AG08396 (cell line): ENCODE measurements at regions not wholly inside any gene's neighbourhood (a gene's known extent, or its start where the extent isn't known, plus 50 kb on each side); places are given as distances from the start of the nearest gene placed in this dataset.
A peak's percentile ranks its signal among the peaks of the same experiment; 100 is the strongest.
"Not testable (repeated sequence)": the region's sequence is repeated elsewhere in the genome, so short reads cannot be mapped to it uniquely, and the experiment has no call there.

Experiments used
- DNase-seq: peaks from one replicate; pipeline ENCODE4 v3.0.0; 2012; ENCODE audit warnings: low spot score, mixed read lengths

DNA sequence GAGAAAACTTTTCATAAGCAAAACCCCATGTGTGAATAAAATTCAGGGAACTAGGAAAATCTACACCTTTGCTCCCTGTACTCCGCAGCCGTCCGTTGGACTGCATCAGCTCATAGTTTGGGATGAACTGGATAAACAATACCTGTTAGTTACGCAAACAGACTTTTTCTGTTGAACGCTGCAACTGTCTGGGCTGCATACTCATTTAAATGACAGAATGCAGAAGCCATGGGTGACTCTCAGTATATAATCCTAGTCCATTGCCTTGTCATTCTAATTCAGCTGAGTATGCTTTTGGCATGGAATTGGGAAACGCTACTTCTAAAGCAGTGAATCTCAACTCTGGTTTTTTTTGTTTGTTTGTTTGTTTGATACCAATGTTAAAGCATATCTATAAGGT is 151.6 kb downstream of the SLITRK1 start:
- DNase-seq, result no peak

DNA sequence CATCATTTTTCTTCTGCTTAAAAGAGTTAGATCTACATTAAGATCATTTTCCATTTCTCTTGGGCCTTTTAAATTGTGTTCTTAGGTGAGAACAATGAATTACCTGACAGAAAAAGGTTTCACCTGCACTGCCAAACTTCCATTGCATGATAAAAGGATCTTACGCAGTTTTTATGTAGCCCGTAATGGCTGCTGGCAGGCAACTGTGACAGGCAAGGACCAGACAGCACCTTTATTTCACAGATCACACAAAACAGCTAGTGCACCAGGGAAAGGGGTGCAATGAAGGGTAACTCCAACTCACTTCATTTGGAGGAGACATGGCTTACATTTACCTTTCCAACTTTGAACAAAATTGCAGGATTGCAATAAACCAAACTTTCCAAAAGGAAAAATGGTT is 159.8 kb downstream of the SLITRK1 start:
- DNase-seq, result no peak

DNA sequence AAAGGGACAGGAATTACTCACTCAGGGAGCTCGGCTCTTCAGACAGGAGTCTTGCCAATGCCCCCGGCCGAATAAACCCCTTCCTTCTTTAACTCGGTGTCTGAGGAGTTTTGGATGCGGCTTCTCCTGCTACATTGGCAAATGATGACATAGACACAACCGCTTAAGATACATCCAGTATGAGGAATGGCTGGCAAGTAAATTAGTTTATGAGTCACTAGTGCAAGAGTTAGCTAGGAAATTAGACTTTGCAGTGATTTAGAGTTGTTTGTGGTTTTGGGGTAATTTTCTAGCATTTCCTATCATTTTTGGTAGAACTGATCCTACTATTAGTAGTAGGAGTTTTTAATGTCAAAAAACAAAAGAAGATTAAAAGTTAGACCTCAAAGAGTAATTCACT is 166.2 kb downstream of the SLITRK1 start:
- no peak for DNase-seq

DNA sequence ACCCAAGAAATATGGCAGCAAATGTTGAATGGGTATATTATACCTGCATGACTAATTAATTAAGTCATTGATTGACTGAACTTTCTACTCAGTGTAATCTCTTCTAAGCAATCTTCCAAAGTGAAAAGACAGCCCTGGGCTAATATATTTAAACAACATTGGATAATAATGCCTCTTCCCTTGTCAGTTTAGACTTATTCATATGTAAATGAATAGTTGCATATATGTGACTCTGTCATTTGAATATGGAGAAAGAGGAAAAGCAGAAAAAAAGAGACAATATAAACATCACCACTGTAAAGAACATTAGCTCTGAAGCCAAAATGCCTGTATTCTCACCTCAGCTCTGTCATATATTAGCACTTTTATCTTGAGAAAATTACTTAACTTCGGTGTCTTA is 168.0 kb downstream of the SLITRK1 start:
- no peak for DNase-seq

DNA sequence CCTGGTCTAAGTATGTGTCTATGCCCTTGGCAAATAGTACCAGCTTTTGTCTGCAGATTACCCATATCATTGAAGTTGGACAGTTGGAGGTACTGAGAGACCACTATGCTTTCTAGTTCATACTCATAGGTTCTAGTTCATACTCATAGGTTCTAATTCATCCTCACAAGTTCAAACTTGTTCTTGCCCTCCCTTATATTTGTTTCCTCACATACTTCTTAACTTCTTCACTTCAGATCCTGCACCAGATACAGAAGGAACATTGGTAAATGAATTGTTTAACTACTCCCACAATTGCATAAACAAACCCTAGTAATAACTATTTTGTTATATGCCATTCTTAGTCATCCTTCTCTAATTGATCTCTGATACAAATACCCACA is 172.2 kb downstream of the SLITRK1 start:
- DNase-seq, result no peak

DNA sequence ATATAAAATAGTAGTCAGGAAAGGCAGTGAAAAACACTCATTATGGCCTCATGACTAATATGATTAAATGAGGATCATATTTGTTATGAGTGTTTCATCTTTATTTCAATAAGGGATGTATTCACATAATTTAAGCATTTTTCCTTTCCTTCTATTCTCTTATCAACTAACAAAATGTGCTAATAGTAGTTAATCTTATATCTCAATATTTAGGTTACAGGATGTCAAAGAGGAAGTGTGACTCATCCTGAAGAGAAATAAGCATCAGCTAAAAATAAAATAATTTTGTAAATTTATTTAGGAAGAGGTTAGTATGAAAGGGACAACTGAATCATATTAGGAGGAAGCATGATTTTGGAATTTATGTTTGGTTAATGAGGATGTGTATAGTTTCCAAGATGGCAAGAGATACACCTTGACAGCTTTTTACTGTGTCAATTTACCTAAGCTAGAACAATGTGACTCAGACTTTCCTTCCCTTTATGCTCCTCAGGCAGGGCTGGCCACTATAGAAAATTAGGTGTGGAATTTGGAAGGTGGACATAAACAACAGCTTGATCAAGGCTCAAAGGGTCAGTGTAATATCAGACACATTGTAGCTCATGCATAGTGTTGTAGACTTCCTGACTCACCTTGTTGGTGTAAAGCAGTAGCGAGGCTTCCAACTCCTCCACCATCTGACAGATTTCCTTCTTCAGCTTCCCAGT is 172.7 kb downstream of the SLITRK1 start:
- DNase-seq, result no peak

DNA sequence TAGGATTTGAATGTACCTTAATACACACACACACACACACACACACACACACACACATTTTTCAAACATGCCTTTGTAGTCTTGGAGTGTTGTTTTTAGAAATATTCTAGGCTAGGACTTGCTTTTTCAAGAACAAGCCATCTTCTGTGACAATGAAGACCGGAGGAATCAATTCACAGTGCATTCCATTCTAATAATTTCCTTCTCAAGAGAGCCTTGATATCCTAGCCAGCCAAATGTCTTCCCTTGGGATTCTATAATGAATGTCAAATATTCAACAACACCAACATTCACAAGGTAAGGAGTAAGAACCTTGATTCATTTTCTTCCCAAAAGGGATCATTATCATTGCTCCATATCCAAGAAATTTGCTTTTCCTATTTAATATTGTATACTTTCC is 180.3 kb downstream of the SLITRK1 start:
- DNase-seq, result no peak

DNA sequence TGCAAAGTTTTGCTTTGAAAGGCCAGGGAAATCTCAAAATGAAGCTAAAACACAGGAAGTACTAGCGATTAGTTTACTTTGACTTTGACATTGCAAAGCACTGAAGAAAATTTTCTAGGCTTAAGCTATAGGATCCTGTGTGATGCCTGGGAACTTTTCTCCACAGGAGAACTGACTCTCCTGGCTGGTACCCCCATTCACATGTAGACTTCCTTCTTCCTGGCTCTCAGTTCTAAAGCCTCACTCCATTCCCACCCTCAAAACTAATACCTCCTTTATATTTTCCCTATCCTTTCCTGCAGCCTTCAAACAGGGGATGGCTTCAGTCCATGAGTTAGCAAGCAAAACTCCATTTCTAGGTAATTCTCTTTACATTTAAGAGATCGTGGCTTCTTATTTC is 189.5 kb downstream of the SLITRK1 start:
- no peak for DNase-seq

DNA sequence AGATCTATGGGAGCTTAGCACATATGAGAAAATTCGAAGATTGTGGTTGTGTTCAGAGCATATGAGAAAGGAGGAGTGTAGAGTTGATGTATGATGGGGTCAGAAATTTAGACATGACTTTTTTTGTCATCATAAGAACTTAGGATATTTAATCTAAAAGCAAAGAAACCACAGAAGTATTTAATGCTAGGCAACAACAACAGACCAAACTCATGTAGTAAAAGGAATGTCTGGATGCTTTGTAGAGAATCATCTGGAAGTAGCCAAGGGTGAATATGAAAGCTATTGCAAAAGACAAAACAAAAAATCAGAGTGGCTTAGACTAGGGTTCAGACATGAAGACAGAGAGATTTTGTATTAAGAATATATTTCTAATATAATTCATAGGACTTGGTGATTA is 190.3 kb downstream of the SLITRK1 start:
- no peak for DNase-seq

DNA sequence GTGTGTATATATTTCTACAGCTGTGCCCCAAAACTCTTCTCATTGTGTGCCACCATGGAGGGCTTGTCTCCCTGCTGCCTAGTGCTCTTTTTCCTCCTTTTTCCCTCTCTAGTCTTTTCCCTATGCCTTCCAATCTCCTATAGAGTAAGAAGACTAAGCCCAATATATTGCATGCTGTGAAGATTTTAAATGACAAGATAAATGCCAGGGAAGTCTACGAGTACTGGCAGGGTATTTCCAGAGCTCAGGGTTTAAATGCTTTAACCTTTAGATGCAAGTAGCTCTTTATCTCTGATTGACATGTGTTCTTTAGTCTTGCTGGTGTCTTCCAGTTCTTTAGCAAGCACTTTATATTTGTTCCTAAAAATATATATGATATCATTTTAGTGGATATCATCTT is 200.7 kb downstream of the SLITRK1 start:
- no peak for DNase-seq

DNA sequence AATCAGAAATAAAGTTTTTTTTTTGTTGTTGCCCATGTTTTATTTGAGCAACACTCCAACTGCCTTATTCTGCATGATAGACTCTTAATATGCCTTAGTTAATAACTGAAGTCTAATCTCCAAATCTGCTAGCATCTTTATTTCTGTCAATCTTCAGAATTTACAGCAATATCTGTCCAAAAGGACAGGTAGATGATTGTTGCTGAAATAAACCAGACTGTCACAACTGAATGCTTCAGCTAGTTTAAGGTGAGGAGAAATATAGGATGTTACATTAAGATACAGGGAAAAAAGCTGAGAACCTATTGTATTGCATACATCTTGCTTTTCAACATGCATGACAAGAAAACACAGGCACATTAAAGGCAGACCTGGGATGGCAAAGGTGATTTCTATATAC is 204.3 kb downstream of the SLITRK1 start:
- no peak for DNase-seq

DNA sequence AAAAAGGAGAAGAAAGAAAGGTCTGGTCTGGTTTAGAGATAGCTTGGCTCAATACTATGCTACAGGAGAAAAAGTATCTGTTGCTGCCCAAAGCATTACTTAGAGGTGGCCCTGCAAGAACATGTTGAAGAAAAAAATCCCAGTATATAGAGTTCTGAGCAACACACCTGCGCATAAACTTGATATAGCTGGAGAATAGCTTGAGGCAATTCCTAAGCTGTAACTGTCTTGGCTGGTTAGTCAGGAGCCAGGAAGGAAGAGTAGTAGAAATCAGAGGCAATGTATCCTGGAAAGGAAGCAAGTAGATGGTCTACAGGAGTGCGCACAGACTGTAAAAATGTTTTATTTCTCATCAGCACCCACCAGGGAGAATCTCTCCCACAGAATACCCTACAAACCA is 209.7 kb downstream of the SLITRK1 start:
- no peak for DNase-seq

DNA sequence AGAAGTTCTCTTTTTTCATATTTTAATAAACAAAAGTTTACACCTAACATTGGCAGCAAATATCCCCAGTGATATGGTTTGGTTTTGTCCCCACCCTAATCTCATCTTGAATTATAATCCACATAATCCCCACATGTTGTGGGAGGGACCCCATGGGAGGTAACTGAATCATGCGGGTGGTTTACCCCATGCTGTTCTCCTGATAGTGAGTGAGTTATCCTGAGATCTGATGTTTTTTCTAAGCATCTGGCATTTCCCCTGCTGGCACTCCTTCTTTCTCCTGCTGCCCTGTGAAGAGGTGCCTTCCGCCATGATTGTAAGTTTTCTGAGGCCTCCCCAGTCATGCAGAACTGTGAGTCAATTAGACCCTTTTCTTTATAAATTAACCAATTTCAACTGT is 214.7 kb downstream of the SLITRK1 start:
- DNase-seq, result no peak

DNA sequence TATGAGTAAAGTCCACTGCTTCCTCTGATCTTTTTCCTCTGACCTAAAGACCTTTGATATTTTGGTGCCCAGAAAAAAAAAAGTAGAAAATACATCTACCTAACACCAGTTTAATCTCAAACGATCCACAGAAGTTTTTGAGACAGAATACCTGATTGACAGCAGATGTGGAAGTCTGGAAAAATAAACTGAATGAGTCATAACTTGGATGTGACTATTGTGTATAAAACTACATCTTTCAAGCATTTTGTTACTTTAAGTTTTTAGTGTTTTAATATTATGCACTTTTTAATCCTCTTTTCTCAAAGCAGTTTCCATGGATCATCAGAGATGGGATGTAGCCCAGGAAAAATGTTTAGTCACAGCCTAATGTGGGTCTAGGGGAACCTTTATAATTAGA is 216.1 kb downstream of the SLITRK1 start:
- DNase-seq, result no peak

DNA sequence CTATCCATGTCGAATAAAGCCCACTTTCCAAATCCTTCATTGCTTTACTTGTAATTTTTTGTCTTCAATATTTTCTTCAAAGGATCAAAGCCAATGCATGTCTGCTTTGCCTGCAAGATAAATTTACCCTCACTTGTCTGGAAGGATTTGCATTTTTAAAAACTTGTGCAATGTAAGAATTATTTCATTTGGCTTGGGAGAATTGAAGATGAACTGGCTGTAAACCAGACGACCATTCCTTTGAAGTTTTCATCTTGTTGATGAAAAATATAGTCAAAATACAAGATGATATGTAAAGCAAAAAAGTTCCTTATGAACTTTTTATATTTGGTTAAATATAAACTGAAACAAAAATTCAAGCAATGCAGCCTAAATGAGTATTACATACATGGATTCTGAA is 225.0 kb downstream of the SLITRK1 start:
- DNase-seq, result no peak

DNA sequence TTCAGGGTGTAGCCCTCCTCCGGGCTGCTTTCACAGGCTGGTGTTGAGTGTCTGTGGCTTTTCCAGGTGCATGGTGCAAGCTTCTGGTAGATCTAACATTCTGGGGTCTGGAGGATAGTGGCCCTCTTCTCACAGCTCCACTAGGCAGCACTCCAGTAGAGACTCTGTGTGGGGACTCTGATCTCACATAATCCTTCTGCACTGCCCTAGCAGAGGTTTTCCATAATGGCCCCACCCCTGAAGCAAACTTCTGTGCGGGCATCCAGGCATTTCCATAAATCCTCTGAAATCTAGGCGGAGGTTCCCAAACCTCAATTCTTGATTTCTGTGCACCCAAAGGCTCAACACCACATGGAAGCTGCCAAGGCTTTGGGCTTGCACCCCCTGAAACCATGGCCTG is 239.7 kb downstream of the SLITRK1 start:
- DNase-seq, result not testable (repeated sequence)

DNA sequence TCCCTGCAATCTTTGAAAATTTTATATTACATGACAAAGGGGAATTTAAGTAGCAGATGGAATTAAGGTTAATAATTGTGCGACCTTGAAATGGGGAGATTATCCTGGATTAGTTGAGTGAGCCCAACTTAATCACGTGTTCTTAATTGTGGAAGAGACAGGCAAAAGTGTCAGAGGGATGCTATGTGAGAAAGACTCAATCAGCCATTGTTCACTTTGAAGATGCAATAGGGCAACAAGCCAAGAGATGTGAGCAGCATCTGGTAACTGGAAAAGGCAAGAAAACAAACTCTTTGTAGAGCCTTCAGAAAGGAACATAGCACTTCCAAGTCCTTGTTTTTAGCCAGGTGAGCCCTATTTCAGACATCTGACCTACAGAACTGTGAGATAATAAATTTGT is 247.7 kb downstream of the SLITRK1 start:
- DNase-seq, result no peak

DNA sequence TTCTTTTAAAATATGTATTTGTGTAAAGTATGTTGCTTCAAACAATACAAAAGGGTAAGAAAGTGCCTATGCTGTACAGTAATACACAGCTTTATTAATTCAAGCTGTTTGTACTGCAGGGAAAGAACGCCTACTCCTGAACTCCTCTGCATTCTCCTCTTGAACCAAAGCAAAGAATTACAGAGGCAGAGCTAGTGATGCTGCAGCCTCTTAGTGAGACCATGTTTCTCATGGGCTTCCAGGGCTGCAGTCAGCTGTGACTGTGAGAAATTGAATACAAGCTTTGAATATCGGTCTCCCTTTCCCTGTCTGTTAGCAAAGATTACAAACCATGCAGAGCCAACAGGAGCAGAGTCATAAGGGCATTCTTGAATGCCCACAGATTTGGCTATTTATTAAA is 248.5 kb downstream of the SLITRK1 start:
- no peak for DNase-seq

DNA sequence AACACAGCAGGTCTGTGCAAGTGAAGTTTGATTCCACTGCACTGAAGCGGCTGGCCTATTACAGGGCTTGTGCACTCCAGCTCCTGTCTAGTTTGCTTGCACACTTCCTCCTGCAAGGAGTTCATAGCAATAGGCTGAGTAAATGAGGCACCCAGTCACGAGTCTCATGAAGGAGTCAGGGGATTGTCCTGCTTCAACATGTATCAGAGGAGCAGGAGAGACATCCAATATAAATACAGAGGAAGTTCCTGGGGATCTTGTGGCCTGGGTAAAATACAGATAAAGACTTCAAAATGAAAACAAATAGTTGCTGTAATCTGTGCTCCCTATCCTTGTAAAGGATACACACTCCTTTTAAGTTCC is 259.9 kb downstream of the SLITRK1 start:
- DNase-seq, result peak; percentile 6

DNA sequence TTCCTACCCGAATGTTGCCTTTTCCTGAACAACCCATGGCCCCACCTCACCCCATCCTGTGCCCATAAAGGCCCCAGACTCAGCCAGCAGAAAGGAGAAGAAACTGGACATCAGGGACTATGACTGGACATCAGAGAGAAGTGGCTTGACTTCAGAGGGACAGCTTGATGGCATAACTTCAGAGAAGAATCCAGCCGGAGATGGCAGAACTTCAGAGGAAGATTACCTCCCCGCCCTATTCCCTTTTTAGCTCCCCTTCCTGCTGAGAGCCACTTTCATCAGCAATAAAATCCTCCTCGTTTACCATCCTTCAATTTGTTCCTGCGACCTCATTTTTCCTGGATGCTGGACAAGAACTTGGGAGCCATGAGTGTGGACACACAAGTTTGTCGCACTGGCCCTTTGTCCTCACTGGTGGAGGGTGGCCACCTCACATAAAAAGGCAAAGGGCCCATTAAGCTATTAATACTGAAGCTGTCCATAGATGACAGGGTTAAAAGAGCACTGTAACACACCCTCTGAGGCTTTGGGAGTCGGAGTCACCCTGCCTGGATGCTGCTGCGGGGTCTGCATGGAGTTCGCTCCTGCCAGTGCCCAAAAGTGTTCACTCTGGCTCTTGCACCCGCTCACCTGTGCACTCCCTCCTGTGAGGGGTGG is 260.4 kb downstream of the SLITRK1 start:
- no peak for DNase-seq

DNA sequence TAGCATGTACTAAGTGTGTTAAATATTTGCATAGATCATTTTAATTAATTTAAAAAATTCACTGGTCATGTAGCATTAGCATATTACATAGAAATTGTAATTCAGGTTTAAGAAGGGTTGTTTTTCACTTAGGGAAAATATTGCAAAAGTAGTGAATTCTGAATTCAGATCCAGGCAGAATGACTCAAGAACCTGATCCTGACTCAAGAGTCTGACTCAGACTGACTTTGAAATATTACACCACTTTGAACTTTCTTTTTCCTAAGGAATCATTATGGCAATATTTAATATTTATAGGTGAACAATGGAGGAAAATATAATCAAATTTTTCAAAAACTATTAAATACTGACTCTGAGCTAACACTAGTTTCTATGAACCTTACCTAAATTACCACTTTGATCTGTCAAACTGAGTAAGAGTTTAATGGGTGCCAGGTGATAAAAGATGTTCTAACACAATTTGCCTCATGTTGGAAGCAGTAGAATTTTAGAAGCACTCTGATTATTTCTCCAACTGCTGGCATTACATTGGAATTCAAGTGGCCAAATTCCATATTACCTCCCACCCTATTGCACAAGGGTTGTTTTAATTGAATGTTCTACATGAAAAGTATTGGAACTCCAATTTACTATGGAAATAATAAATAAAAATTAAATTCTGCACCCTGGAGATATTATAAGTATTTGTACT is 261.6 kb downstream of the SLITRK1 start:
- DNase-seq, result peak; percentile 12

DNA sequence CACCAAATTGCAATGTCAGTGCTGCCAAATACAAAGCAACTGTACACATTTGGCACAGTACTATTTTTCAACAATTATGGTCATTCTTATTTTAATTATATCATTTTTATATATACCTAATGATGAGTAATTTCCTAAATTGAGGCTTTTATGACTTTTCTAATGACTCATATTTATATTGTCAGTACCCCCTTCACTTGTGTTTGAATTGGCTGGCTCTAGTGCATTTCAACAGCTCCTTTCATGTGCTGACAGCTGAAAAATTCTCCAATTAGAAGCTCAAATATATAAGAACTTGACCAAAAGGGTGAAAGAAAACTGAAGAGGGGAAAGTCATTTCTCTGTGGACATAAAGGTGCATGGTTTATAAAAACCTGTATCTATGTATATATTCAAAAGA is 263.3 kb downstream of the SLITRK1 start:
- DNase-seq, result no peak

DNA sequence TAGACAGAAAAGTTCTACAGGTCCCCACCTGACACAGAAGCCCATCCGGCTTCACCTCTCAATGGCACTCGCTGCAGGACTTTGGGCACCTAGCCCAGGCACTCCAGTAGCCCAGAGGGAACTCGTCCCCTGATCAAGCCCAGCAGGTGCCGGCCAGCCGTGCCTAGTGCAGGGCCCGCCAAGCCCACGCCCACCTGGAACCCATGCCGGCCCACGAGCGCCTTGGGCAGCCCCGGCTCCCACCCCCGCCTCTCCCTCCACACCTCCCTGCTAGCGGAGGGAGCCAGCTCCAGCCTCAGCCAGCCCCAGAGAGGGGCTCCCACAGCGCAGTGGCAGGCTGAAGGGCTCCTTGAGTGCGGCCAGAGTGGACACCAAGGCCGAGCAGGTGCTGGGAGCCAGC is 268.8 kb downstream of the SLITRK1 start:
- DNase-seq, result no peak

DNA sequence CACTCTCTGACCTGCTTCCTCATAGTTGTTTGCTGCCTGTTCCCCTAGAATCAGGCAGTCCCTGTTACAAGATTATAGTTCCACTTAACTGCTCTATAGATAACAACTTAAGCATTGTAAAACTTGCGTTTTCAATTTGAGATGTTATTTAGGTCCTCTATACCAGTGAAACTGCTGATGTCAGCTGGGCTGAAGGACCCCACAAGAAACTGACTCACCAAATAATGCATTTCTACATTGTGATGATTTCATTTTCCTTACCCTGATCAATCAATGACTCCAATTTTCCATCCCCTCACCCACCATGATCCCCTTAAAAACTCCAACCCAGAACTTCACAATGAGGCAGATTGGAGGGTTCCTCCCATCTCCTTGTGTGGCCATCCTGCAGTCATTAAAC is 280.7 kb downstream of the SLITRK1 start:
- DNase-seq, result no peak
